PC-9 (cell line): ENCODE measurements at regions not wholly inside any gene's neighbourhood (a gene's known extent, or its start where the extent isn't known, plus 50 kb on each side); places are given as distances from the start of the nearest gene placed in this dataset.

Experiments used
- BruUV-seq: library from RNA; stranded (reverse); fragments of 400-500 nt; replicated peaks from 2 replicates; lab custom pipeline; 2021; lab: Mats Ljungman, UMichigan
- CTCF ChIA-PET: fragments of 300-600 bp; sonication (Branson Sonifier 250); formaldehyde crosslinking; loops from one replicate; lab custom pipeline; 2022; ENCODE audit warnings: antibody characterized with exemption; lab: Charles Lee
- POLR2A ChIA-PET: fragments of 300-600 bp; sonication (Branson Sonifier 250); formaldehyde crosslinking; loops from one replicate; lab custom pipeline; 2022; ENCODE audit warnings: antibody characterized with exemption; ENCODE audit not compliant: unreplicated experiment; lab: Charles Lee
- DNase-seq, 2 experiments: peaks; one replicate each; pipeline versions ENCODE4 v3.0.0 to v3.0.0-alpha.2; 2015 to 2022; ENCODE audit warnings: mixed read lengths in 1 of 2
- H2AFZ ChIP-seq: fragments of 200-600 bp; sonication (generic); 2 replicates; pipeline ENCODE4 v1.8.1; 2017; ENCODE audit warnings: antibody characterized with exemption
- H3F3A ChIP-seq: fragments of 200-600 bp; sonication (generic); 2 replicates; pipeline ENCODE4 v1.8.1; 2017; ENCODE audit warnings: antibody characterized with exemption, mild to moderate bottlenecking, low read depth; ENCODE audit not compliant: insufficient read depth
- H3K27ac ChIP-seq: fragments of 200-600 bp; sonication (generic); 2 replicates; pipeline ENCODE4 v1.6.1; 2016; ENCODE audit warnings: mixed run types
- H3K27me3 ChIP-seq: fragments of 200-600 bp; sonication (generic); 2 replicates; pipeline ENCODE4 v1.6.1; 2016; ENCODE audit warnings: low read depth, mixed run types; ENCODE audit not compliant: insufficient read depth
- H3K36me3 ChIP-seq: fragments of 200-600 bp; sonication (generic); 2 replicates; pipeline ENCODE4 v1.6.1; 2016; ENCODE audit warnings: low read depth, mixed run types
- H3K4me1 ChIP-seq: fragments of 200-600 bp; sonication (generic); replicated peaks from 2 replicates; pipeline ENCODE4 v1.6.1; 2016; ENCODE audit warnings: mixed run types; ENCODE audit not compliant: insufficient read depth
- H3K4me2 ChIP-seq: fragments of 200-600 bp; sonication (generic); 2 replicates; pipeline ENCODE4 v1.6.1; 2017; ENCODE audit warnings: mixed run types
- H3K4me3 ChIP-seq: fragments of 200-600 bp; sonication (generic); 2 replicates; pipeline ENCODE4 v1.6.1; 2016; ENCODE audit warnings: mixed run types
- H3K79me2 ChIP-seq: fragments of 200-600 bp; sonication (generic); 2 replicates; pipeline ENCODE4 v1.6.1; 2017; ENCODE audit warnings: low read depth, mixed run types
- H3K9me2 ChIP-seq: fragments of 200-600 bp; sonication (generic); 2 replicates; pipeline ENCODE4 v1.8.1; 2017; ENCODE audit warnings: mild to moderate bottlenecking; ENCODE audit not compliant: insufficient read depth
- H3K9me3 ChIP-seq: fragments of 200-600 bp; sonication (generic); 2 replicates; pipeline ENCODE4 v1.8.1; 2016; ENCODE audit warnings: low read depth; ENCODE audit not compliant: insufficient read depth
- H4K20me1 ChIP-seq: fragments of 200-600 bp; sonication (generic); 2 replicates; pipeline ENCODE4 v1.8.1; 2017; ENCODE audit not compliant: insufficient read depth
- EZH2 ChIP-seq: fragments of 200-600 bp; sonication (generic); IDR thresholded peaks from 2 replicates; pipeline ENCODE4 v1.8.0; 2017; ENCODE audit warnings: antibody characterized with exemption, low read depth
- intact Hi-C: fragments of 100-400 bp; cut with micrococcal nuclease; formaldehyde crosslinking; loops from one replicate; pipeline ENCODE4 v1.10.0; 2022; ENCODE audit not compliant: unreplicated experiment
- TF ChIP-seq, protein P1 (sequence below): fragments of 200-600 bp; sonication (generic); conservative IDR thresholded peaks from 2 replicates; pipeline ENCODE4 v1.6.1; 2017; ENCODE audit warnings: mixed run types, antibody characterized with exemption, mild to moderate bottlenecking, moderate library complexity

DNA sequence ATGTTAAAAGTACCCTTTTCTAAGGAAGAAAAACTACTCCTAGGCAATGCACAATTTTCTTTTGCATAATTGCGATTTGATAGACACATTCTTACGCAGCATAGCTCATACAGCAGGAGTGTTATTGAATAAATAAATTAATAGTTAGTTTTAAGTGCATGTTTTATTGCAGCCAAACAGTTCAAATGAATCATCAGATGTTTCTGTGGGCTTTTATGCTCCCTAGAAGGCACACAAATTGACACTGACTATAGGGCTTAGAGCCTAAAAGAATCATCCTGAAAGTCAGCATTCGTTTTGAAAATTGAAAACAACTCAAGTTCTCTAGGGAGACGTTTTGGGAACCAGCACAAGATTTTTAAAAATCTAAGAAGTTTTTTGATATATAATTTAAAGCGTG lies 411.9 kb downstream of the HLX start:
- TF ChIP-seq EZH2 = no peak
- TF ChIP-seq, protein P1, sequence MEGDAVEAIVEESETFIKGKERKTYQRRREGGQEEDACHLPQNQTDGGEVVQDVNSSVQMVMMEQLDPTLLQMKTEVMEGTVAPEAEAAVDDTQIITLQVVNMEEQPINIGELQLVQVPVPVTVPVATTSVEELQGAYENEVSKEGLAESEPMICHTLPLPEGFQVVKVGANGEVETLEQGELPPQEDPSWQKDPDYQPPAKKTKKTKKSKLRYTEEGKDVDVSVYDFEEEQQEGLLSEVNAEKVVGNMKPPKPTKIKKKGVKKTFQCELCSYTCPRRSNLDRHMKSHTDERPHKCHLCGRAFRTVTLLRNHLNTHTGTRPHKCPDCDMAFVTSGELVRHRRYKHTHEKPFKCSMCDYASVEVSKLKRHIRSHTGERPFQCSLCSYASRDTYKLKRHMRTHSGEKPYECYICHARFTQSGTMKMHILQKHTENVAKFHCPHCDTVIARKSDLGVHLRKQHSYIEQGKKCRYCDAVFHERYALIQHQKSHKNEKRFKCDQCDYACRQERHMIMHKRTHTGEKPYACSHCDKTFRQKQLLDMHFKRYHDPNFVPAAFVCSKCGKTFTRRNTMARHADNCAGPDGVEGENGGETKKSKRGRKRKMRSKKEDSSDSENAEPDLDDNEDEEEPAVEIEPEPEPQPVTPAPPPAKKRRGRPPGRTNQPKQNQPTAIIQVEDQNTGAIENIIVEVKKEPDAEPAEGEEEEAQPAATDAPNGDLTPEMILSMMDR = no peak
- Histone ChIP-seq H2AFZ (no peak overlapping the region), H3F3A (peaks cover 4% of the 10 kb centered on the region; the same call in 1 of the 2 replicates), H3K27ac (no peak overlapping the region), H4K20me1 (no peaks in the 10 kb centered on the region), H3K9me2 (no peaks in the 10 kb centered on the region), H3K27me3 (no peaks in the 10 kb centered on the region), H3K79me2 (no peaks in the 10 kb centered on the region), H3K9me3 (no peaks in the 10 kb centered on the region), H3K4me1 (no peaks in the 10 kb centered on the region; the same call in 1 of the 2 replicates), H3K4me3 (no peak overlapping the region), H3K4me2 (no peak overlapping the region), H3K36me3 (no peaks in the 10 kb centered on the region)
- no TSS peak for BruUV-seq
- no peak for DNase-seq
- ChIA-PET CTCF (no interaction called here), POLR2A (no interaction called here)
- intact Hi-C loops = no loop called here

DNA sequence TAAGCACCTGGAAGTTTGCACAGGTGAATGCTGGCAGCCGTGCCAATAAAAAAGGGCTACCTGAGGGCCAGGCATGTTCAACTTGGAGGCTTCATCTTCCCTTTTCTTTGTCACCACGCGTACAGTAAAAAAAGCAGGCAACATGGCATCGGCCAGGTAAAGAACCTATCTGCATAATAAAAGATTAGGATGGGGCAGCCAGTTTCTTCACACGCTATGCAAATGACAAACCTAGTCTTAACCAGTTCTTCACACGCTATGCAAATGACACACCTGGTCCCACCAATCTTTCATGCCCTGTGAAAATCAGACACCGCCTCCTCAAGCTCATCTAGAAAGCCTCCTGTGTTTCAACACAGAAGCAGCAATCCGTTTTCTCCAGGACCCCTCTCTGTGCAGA lies 413.4 kb downstream of the HLX start:
- no peaks in the 10 kb centered on the region for H4K20me1 ChIP-seq
- no peak overlapping the region for H3K27ac ChIP-seq
- no peaks in the 10 kb centered on the region; the same call in 1 of the 2 replicates for H3K4me1 ChIP-seq
- no TSS peak for BruUV-seq
- no peak overlapping the region for H3K4me3 ChIP-seq
- no peak overlapping the region for H2AFZ ChIP-seq
- no peaks in the 10 kb centered on the region for H3K27me3 ChIP-seq
- H3K9me3 ChIP-seq = peaks cover 3% of the 10 kb centered on the region; the same call in 1 of the 2 replicates
- H3K79me2 ChIP-seq = no peaks in the 10 kb centered on the region
- ChIA-PET CTCF (no interaction called here), POLR2A (no interaction called here)
- DNase-seq = no peak
- H3F3A ChIP-seq = peaks cover 4% of the 10 kb centered on the region; the same call in 1 of the 2 replicates
- no peaks in the 10 kb centered on the region for H3K9me2 ChIP-seq
- TF ChIP-seq, protein P1 = no peak
- no peak for TF ChIP-seq EZH2
- no peaks in the 10 kb centered on the region for H3K36me3 ChIP-seq
- H3K4me2 ChIP-seq = no peak overlapping the region
- intact Hi-C loops = no loop called here

DNA sequence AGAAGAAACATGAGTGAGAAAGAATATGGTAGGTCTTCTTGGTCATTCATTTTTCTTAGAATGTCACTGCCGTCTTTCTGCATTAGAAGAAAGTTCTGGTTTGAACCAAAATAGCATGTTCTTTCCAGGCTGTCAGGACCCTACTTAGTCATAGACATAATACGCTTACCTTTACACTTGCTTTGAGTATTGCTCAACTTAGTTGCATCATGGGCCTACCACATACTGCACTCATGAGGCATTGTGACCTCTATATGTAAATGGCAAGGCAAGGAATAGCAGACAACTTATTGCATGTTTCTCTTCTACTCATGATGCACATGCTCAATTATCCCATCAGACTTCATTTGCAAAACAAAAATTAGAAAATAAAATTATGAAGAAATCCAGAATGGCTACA lies 415.0 kb downstream of the HLX start:
- POLR2A ChIA-PET = interaction anchor here (0.7 kb wide), 1 partner anchor 41 kb away, joined by 4 read pairs; no protein-coding TSS in a partner anchor
- H3K79me2 ChIP-seq = no peaks in the 10 kb centered on the region
- intact Hi-C loops = no loop called here
- H3F3A ChIP-seq = peaks cover 4% of the 10 kb centered on the region; the same call in 1 of the 2 replicates
- peaks cover 3% of the 10 kb centered on the region; the same call in 1 of the 2 replicates for H3K9me3 ChIP-seq
- H2AFZ ChIP-seq = no peak overlapping the region
- H3K4me1 ChIP-seq = no peaks in the 10 kb centered on the region; the same call in 1 of the 2 replicates
- H4K20me1 ChIP-seq = no peaks in the 10 kb centered on the region
- CTCF ChIA-PET = no interaction called here
- BruUV-seq = no TSS peak
- no peaks in the 10 kb centered on the region for H3K27me3 ChIP-seq
- no peak overlapping the region for H3K4me3 ChIP-seq
- H3K36me3 ChIP-seq = no peaks in the 10 kb centered on the region
- DNase-seq = peak in 1 of 2 experiments; percentile 58
- H3K4me2 ChIP-seq = no peak overlapping the region
- TF ChIP-seq, protein P1 = no peak
- no peak for TF ChIP-seq EZH2
- no peak overlapping the region for H3K27ac ChIP-seq
- peaks cover 3% of the 10 kb centered on the region; the same call in 1 of the 2 replicates for H3K9me2 ChIP-seq
